Tibial artery (tissue), 4 donors: ENCODE measurements at regions not wholly inside any gene's neighbourhood (a gene's known extent, or its start where the extent isn't known, plus 50 kb on each side); places are given as distances from the start of the nearest gene placed in this dataset.

Experiments
- DNase-seq, 2 donors: peaks; one replicate each; pipeline ENCODE4 v3.0.0-alpha.2; 2019
- H3K27ac ChIP-seq, 2 donors: fragments of 200-600 bp; sonication (generic) in 1 of 2; 1 replicate in 1 of 2; 2 replicates in 1 of 2; pipeline ENCODE4 v1.5.1; 2018 to 2019; ENCODE audit warnings: mild to moderate bottlenecking in 1 of 2
- H3K27me3 ChIP-seq, 2 donors: fragments of 200-600 bp; sonication (generic) in 1 of 2; one replicate each; pipeline versions ENCODE4 v1.5.1 to v1.6.0; 2016 to 2019
- H3K36me3 ChIP-seq, 3 donors: fragments of 200-600 bp; sonication (generic) in 2 of 3; one replicate each; pipeline ENCODE4 v1.5.1; 2016 to 2019; ENCODE audit warnings: mild to moderate bottlenecking in 2 of 3
- H3K4me1 ChIP-seq, 4 donors: fragments of 200-600 bp; sonication (generic) in 2 of 4; 1 replicate in 3 of 4; 2 replicates in 1 of 4; pipeline ENCODE4 v1.5.1; 2016 to 2019
- H3K4me3 ChIP-seq, 2 donors: fragments of 200-600 bp; sonication (generic) in 1 of 2; 1 replicate in 1 of 2; 2 replicates in 1 of 2; pipeline ENCODE4 v1.5.1; 2018 to 2019; ENCODE audit warnings: mild to moderate bottlenecking in 2 of 2
- H3K9me3 ChIP-seq, 3 donors: fragments of 200-600 bp; sonication (generic) in 1 of 3; one replicate each; pipeline ENCODE4 v1.5.1; 2016 to 2019
- intact Hi-C: fragments of 100-400 bp; cut with DNase I; formaldehyde crosslinking; loops from one replicate; pipeline ENCODE4 v1.15.0; 2023; ENCODE audit warnings: low total_unique reads
- TF ChIP-seq, protein P1 (sequence below), 2 experiments: fragments of 200-600 bp in 1 of 2; fragments of 450-650 bp in 1 of 2; IDR thresholded peaks; one replicate each; pipeline ENCODE4 v1.5.1; 2017 to 2019; ENCODE audit warnings: antibody characterized with exemption in 2 of 2, mild to moderate bottlenecking in 1 of 2, moderate library complexity in 1 of 2

DNA sequence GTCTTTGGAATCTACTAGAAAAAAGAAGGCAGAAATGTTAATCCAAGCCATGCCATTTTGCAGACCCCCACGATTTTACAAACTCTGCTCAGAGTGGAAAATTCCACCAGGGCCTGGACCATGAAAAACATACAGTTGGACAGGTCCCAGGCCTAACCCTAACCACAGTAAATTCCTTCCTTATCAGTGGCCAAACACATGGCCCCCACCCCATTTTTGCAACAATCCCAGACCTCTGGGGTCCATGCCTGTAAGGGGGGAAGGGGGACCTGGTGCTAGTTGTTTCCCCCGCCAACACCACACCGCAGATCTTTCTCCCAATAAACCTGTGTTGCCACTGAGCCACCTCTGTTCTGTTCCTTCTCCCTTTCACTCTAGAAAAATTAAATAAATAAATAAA lies 1352.7 kb downstream of the AMY1C start:
- TF ChIP-seq, protein P1, sequence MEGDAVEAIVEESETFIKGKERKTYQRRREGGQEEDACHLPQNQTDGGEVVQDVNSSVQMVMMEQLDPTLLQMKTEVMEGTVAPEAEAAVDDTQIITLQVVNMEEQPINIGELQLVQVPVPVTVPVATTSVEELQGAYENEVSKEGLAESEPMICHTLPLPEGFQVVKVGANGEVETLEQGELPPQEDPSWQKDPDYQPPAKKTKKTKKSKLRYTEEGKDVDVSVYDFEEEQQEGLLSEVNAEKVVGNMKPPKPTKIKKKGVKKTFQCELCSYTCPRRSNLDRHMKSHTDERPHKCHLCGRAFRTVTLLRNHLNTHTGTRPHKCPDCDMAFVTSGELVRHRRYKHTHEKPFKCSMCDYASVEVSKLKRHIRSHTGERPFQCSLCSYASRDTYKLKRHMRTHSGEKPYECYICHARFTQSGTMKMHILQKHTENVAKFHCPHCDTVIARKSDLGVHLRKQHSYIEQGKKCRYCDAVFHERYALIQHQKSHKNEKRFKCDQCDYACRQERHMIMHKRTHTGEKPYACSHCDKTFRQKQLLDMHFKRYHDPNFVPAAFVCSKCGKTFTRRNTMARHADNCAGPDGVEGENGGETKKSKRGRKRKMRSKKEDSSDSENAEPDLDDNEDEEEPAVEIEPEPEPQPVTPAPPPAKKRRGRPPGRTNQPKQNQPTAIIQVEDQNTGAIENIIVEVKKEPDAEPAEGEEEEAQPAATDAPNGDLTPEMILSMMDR (IDR thresholded peaks at IDR 0.05): no peak
- Histone ChIP-seq H3K4me3 (no peak overlapping the region), H3K36me3 (no peaks in the 10 kb centered on the region), H3K4me1 (no peaks in the 10 kb centered on the region), H3K9me3 (no peaks in the 10 kb centered on the region), H3K27me3 (no peaks in the 10 kb centered on the region), H3K27ac (no peak overlapping the region)
- no peak for DNase-seq
- intact Hi-C loops: no loop called here

- TF ChIP-seq, protein P1 (IDR thresholded peaks at IDR 0.05): no peak
- intact Hi-C loops: no loop called here
- DNase-seq: no peak
- H3K27me3 ChIP-seq: no peaks in the 10 kb centered on the region
- H3K4me1 ChIP-seq: no peaks in the 10 kb centered on the region
- no peak overlapping the region for H3K27ac ChIP-seq
- H3K9me3 ChIP-seq: no peaks in the 10 kb centered on the region
- no peaks in the 10 kb centered on the region for H3K36me3 ChIP-seq
- H3K4me3 ChIP-seq: no peak overlapping the region
These were observed 1372.3 kb downstream of the AMY1C start for GRCh38 chr1:105122041-105122440.

- intact Hi-C loops: no loop called here
- H3K4me1 ChIP-seq: no peaks in the 10 kb centered on the region
- H3K9me3 ChIP-seq: no peaks in the 10 kb centered on the region
- no peak overlapping the region for H3K27ac ChIP-seq
- no peaks in the 10 kb centered on the region for H3K36me3 ChIP-seq
- no peak for DNase-seq
- H3K27me3 ChIP-seq: no peaks in the 10 kb centered on the region
- H3K4me3 ChIP-seq: no peak overlapping the region
- TF ChIP-seq, protein P1 (IDR thresholded peaks at IDR 0.05): no peak
These were observed 1388.1 kb downstream of the AMY1C start for GRCh38 chr1:105137543-105138457.

GRCh38 chr1:105138458-105138893 lies 1388.8 kb downstream of the AMY1C start:
- intact Hi-C loops: no loop called here
- Histone ChIP-seq H3K36me3 (no peaks in the 10 kb centered on the region), H3K27ac (no peak overlapping the region), H3K9me3 (no peaks in the 10 kb centered on the region), H3K4me3 (no peak overlapping the region), H3K27me3 (no peaks in the 10 kb centered on the region), H3K4me1 (no peaks in the 10 kb centered on the region)
- DNase-seq: no peak
- TF ChIP-seq, protein P1 (IDR thresholded peaks at IDR 0.05): no peak

- H3K4me3 ChIP-seq: no peak overlapping the region
- intact Hi-C loops: no loop called here
- H3K27me3 ChIP-seq: no peaks in the 10 kb centered on the region
- H3K4me1 ChIP-seq: no peaks in the 10 kb centered on the region
- H3K27ac ChIP-seq: no peak overlapping the region
- TF ChIP-seq, protein P1 (IDR thresholded peaks at IDR 0.05): no peak
- no peak for DNase-seq
- no peaks in the 10 kb centered on the region for H3K9me3 ChIP-seq
- no peaks in the 10 kb centered on the region for H3K36me3 ChIP-seq
These were observed 1423.1 kb downstream of the AMY1C start for GRCh38 chr1:105172788-105173187.
